ENCODE measurements at regions not wholly inside any gene's neighbourhood (a gene's known extent, or its start where the extent isn't known, plus 50 kb on each side); places are given as distances from the start of the nearest gene placed in this dataset.

DNA sequence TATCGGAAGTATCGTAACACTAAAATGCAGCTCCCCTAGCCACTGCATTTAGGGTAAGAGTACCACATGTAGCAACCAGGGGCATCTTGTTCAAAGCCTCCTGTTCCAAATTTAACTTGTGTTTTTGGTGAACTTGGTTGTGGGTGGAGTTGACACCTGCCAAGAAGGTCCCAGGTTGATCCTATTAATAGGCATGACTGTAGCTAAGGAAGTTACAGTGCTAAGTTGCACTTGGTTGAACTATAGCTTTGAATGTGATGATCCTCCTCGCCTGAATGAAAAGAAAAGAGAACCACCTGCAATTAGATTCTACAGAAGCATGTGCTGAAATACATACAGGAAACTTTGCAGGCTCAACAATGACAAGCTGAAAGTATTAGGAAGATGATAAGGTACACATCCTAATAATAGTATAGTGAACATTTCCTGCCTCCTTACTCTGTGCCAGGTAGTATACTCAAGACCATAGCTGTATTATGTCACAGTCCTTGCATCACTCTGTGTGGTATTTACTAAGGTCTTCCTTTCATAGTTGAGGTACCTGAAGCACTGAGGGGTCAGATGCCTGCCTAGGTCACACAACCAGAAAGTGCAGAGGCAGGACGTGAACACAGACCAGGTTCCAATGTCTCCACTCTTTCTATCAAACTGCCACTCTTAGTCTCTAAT is 64.5 kb upstream of the PIP5K1B start:
- TF ChIP-seq CTCF (IDR thresholded peaks at IDR 0.05) (no peak), POLR2AphosphoS5 (IDR thresholded peaks at IDR 0.05) (no peak)

Data from prostate gland (tissue), 2 donors.